ENCODE measurements at regions not wholly inside any gene's neighbourhood (a gene's known extent, or its start where the extent isn't known, plus 50 kb on each side); places are given as distances from the start of the nearest gene placed in this dataset.
"Not testable (repeated sequence)": the region's sequence is repeated elsewhere in the genome, so short reads cannot be mapped to it uniquely, and the experiment has no call there.

DNA sequence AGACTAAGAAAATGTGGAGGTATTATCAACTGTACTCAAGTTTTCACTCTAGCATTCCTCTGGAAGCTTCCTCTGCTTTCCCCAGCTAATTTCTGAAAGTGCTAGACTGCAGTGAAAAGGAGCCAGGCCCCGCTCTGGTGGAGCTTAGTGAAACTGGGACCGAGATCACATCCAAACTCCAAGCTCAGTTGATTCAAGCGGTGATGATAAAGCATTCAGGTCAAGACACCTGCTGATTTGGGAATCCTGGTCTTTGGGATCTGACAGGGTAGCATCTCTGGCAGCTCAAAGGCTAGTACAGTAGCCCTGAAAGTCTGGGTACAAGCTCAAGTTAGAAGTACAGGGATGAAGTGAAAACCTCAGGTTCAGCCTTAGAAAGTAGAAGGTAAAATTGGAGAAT is 120.2 kb upstream of the CRIM1 start:
- no peak for DNase-seq (ENCODE audit: low read depth)

- DNase-seq (ENCODE audit: low read depth), result no peak
Measured at GRCh38 chr2:36223259-36223658, 132.3 kb upstream of the CRIM1 start.

DNA sequence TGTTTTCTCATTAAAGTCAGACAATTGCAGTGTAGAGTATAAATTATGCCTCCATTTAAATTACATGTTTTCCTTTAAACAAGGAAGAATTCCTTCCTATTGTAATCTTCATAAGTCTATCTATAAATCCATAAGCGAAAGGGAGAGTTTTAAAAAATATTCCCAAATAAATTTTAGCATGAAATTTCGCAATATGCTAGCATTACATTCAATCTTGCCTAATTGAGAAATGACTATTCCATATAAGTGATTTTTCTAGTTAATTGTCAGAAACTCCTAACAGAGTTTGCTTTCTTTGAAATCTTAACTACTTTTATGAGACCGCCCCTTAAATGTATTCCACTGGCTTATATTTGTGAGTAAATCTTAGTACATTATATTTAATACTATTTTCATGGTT is 133.1 kb upstream of the CRIM1 start:
- no peak for DNase-seq (ENCODE audit: low read depth)

DNA sequence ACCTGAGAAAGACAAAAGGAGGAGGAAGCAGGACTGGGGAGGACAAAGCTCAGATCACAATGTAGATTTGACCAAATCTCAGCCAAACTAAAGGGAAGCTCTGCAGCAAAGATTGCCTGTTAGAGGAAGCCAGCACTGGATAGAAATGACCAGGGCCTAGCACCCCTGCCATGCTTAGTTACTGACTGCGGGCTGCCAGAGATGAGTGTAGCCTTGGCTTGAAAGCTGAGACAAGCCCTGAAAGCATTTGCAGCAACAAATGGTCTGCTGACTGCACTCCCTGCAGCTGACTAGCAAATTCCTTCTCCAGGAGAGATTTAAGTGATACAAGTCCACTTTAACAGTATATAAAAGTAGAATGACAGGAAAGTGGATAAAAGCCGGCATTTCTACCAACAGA is 140.9 kb upstream of the CRIM1 start:
- no peak for DNase-seq (ENCODE audit: low read depth)

- DNase-seq (ENCODE audit: low read depth), result no peak
Measured at GRCh38 chr2:36203366-36203765, 152.2 kb upstream of the CRIM1 start.

DNA sequence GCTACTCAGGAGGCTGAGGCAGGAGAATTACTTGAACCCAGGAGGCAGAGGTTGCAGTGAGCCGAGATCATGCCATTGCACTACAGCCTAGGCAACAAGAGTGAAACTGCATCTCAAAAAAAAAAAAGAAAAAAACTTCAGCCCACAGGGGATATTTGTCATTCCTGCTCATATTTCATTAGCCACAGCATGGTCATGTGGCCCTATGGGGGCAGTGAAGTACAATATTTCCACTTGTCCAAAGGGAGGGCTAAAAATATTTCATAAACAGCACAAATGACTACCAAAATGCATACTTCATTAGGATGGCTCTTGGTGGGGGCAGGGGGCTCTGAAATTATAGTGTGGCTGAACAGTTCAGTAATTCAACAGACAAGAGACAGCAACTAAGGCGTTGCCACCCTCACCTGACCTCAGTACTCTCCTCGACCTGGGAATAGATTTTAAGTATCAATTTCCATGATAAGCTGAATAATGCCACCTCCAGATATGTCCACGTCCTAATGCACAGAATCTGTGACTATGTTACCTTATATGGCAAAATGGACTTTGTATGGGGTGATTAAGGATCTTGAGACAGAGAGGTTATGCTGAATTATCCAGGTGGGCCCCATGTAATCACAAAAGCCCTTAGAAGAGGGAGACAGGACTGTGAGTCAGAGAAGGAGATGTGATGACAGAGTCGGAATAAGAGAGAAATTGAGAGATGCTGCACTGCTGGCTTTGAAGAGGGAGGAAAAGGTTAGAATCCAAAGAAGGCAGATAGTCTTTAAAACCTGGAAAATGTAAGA is 158.2 kb upstream of the CRIM1 start:
- no peak for DNase-seq (ENCODE audit: low read depth)

DNA sequence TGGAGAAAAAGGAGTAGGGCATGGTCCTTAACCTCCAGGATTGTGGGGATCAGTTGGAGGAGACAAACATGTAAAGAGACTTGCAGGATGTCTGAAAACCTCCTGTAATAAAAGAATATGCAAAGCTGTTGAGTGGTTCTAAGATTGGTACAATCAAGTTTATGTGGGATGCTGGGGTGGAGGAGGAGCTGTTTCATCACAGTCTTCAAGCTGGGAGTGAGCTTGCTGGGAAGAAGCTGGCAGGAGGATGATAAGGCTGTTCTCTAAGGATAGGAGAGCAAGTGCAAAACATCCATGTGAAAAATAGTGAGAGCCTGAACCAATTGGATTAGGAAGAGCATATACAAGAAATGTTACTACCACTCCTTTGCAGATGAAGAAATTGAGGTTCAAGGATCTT is 161.9 kb upstream of the CRIM1 start:
- DNase-seq (ENCODE audit: low read depth), result no peak

DNA sequence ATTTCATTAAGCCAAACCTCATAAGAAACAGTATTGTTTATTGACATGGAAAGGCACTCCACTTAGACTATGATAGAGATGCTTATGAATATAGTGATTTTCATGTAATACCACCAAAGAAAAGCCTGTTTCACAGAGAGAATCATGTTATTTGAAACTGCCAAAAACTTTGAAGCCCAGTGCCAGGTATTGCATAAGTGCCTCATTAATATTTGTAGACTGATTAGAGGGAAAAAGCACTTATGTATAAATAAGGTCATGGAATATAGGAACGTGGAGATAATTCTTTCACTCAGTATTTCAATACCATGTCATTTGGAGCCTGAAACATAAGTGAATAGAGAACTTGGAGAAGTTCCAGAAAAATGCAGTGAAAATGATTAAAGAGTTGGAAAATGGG is 162.6 kb upstream of the CRIM1 start:
- no peak for DNase-seq (ENCODE audit: low read depth)

- DNase-seq (ENCODE audit: low read depth), result no peak
Measured at GRCh38 chr2:36190097-36190496, 165.5 kb upstream of the CRIM1 start.

DNA sequence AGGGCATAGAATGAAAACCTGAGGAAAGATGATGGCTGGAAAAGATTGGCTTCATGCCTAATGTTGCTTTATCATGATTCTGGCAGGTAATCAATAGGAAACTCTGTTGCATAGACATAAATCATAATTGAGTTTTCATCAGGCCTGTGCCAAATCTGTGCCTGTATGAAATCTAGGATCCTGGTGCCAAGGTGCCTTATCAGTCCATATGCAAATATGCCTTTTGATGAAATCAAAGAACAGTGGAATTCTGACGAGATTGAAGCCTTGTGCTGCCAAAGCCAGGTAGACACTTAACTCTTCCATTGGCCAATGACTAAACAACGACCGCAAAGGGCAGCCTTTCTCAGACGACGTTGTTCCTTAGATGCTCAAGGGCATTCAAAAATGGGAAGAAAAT is 170.0 kb upstream of the CRIM1 start:
- DNase-seq (ENCODE audit: low read depth), result no peak

DNA sequence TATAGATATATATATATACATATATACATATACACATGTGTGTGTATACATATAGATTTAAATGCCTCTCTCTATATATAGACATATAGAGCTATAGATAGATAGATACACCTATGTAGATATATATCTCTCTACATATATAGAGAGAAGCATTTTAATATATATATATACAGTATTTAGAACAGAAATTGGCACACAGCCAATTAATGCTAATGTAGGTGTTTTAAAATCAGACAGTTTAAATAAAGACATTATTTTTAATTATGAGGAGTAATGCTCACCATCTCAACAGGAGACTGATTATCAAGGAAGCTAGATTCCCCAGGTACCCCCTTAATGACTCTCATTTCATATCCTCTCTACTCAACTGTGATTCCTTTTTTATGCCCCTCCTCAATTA is 170.7 kb upstream of the CRIM1 start:
- no peak for DNase-seq (ENCODE audit: low read depth)

DNA sequence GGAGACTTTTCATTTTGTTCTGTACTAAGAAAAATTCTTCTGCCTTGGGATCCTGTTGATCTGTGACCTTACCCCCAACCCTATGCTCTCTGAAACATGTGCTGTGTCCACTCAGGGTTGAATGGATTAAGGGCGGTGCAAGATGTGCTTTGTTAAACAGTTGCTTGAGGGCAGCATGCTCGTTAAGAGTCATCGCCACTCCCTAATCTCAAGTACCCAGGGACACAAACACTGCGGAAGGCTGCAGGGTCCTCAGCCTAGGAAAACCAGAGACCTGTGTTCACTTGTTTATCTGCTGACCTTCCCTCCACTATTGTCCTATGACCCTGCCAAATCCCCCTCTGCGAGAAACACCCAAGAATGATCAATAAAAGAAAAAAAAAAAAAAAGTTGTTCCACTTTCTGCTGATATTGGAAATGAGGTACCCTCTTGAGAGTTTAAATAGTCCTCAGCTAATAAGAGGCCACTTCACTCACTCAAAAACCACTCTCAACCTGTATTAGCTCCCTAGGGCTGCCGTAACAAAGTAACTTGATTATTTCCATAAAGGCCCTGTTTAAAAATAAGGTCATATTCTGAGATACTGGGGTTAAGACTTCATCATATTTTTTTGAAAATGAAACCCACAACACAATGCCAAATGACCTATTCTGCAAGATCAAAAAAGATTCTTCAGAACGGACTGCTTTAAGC is 174.6 kb upstream of the CRIM1 start:
- not testable (repeated sequence) for DNase-seq (ENCODE audit: low read depth)

DNA sequence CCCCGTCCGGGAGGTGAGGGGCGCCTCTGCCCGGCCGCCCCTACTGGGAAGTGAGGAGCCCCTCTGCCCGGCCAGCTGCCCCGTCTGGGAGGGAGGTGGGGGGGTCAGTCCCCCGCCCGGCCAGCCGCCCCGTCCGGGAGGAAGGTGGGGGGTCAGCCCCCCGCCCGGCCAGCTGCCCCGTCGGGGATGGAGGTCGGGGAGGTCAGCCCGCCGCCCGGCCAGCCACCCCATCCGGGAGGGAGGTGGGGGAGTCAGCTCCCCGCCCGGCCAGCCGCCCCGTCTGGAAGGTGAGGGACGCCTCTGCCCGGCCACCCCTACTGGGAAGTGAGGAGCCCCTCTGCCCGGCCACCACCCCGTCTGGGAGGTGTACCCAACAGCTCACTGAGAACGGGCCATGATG is 175.3 kb upstream of the CRIM1 start:
- not testable (repeated sequence) for DNase-seq (ENCODE audit: low read depth)

- not testable (repeated sequence) for DNase-seq (ENCODE audit: low read depth)
Measured at GRCh38 chr2:36179668-36180269, 175.8 kb upstream of the CRIM1 start.

- DNase-seq (ENCODE audit: low read depth), result peak; percentile 5
Measured at GRCh38 chr2:36178384-36178783, 177.2 kb upstream of the CRIM1 start.

DNA sequence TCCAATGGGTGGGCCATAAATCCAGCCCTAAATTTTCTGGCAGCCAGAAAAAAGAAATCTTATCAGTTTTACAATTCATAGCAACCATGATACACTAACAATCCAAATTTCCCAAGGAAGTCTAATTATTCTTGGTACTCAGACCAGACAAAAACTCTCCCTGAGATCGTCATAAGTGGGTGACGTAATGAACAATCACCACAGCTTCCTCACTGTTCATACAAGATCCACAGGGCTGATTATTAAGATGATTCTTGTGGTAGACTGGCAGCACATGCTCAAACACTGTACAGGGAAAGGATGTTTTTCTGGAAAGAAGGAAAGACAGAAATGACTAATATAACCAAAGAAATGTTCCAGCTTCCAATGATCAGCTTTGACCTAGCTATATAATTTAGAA is 178.3 kb upstream of the CRIM1 start:
- DNase-seq (ENCODE audit: low read depth), result peak; percentile 9

- no peak for DNase-seq (ENCODE audit: low read depth)
Measured at GRCh38 chr2:36174920-36175319, 180.7 kb upstream of the CRIM1 start.

GRCh38 chr2:36173760-36174404 is 181.7 kb upstream of the CRIM1 start:
- peak; percentile 63 for DNase-seq (ENCODE audit: low read depth)

DNA sequence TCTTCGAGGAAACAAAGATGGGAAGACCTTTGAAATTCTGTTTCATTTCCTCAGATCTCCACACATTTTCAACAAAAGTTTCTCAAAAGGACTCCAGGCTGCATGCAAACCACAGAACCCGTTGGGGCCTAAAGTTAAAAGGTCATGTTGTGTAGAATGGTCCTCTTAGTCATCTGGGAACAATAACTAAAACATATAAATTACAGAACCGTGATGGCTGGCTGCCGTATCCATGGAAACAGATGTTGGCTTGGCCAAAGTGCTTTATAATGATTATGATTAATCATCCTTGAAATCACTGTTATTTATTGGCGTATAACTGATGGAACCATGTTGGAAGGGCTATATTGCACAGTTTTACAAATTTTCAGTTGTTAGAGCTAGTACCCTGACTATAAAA is 182.8 kb upstream of the CRIM1 start:
- DNase-seq (ENCODE audit: low read depth), result peak; percentile 38

DNA sequence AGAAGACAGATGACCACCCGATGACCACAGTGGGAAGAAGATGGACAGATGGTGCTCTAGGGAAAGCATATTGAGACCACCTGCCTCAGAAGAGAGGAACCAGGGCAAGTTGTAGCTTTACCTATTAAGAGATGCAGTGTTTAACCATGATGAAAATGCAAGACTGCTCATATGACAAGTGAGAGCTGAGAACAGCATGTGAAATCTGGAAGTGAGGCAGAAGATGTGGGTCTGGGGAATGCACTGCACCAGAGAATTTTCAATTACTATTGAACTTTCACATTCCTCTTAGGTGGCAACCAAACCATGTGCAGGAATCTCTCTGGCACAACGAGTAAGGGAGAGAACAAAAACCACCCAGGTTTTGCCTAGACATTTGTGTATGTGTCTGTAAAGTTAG is 184.8 kb upstream of the CRIM1 start:
- no peak for DNase-seq (ENCODE audit: low read depth)

GRCh38 chr2:36169843-36170242 is 185.7 kb upstream of the CRIM1 start:
- no peak for DNase-seq (ENCODE audit: low read depth)

DNA sequence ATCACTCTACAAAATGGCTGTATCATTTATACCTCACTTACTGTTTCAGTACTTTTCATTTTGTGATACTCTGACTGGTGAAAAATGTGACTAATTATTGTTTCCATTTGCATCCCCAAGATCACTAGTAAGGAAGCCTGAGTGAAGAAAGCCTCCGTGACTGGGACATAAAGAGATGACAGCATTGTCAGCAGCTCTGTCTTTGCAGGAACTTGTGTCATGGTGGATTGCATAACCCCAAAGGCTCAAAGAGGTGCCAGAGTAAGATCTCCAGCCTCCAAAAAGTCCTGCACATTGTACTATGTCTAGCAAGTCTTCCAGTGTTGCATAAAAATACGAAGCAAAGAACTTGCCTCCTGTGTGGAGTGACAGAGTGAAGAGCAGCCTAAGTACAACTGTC is 187.5 kb upstream of the CRIM1 start:
- no peak for DNase-seq (ENCODE audit: low read depth)

- DNase-seq (ENCODE audit: low read depth), result no peak
Measured at GRCh38 chr2:36165132-36165531, 190.4 kb upstream of the CRIM1 start.

Data from RPMI7951 (cell line).